ENCODE measurements at regions not wholly inside any gene's neighbourhood (a gene's known extent, or its start where the extent isn't known, plus 50 kb on each side); places are given as distances from the start of the nearest gene placed in this dataset.

- no peak for DNase-seq (ENCODE audit: low read depth)
- H3K4me3 ChIP-seq (ENCODE audit: low read depth, low read length): no peak overlapping the region
- no peak for TF ChIP-seq CTCF (conservative IDR thresholded peaks at IDR 0.05; ENCODE audit: low read depth, low read length)
These were observed 90.8 kb upstream of the RBPJ start for GRCh38 chr4:26229974-26230373.

- DNase-seq (ENCODE audit: low read depth): no peak
- TF ChIP-seq CTCF (conservative IDR thresholded peaks at IDR 0.05; ENCODE audit: low read depth, low read length): no peak
- no peak overlapping the region for H3K4me3 ChIP-seq (ENCODE audit: low read depth, low read length)
These were observed 87.5 kb upstream of the RBPJ start for GRCh38 chr4:26233350-26233749.

- TF ChIP-seq CTCF (conservative IDR thresholded peaks at IDR 0.05; ENCODE audit: low read depth, low read length): peak; percentile 30
- peak; percentile 66 for DNase-seq (ENCODE audit: low read depth)
These were observed 85.3 kb upstream of the RBPJ start for GRCh38 chr4:26235500-26235899.

GRCh38 chr4:26237916-26238315, 82.9 kb upstream of the RBPJ start:
- no peak for TF ChIP-seq CTCF (conservative IDR thresholded peaks at IDR 0.05; ENCODE audit: low read depth, low read length)

More at GRCh38 chr4:26235500-26235899, 85.3 kb upstream of the RBPJ start:
- H3K4me3 ChIP-seq (ENCODE audit: low read depth, low read length): no peak overlapping the region

GRCh38 chr4:26238426-26238777, 82.4 kb upstream of the RBPJ start:
- no peak for DNase-seq (ENCODE audit: low read depth)
- H3K4me3 ChIP-seq (ENCODE audit: low read depth, low read length): no peak overlapping the region
- no peak for TF ChIP-seq CTCF (conservative IDR thresholded peaks at IDR 0.05; ENCODE audit: low read depth, low read length)

More at GRCh38 chr4:26237916-26238315, 82.9 kb upstream of the RBPJ start:
- no peak for DNase-seq (ENCODE audit: low read depth)
- H3K4me3 ChIP-seq (ENCODE audit: low read depth, low read length): no peak overlapping the region

- DNase-seq (ENCODE audit: low read depth): peak; percentile 76
- no peak for TF ChIP-seq CTCF (conservative IDR thresholded peaks at IDR 0.05; ENCODE audit: low read depth, low read length)
- H3K4me3 ChIP-seq (ENCODE audit: low read depth, low read length): no peak overlapping the region
These were observed 81.8 kb upstream of the RBPJ start for GRCh38 chr4:26238778-26239679.

GRCh38 chr4:26239801-26240200, 81.0 kb upstream of the RBPJ start:
- TF ChIP-seq CTCF (conservative IDR thresholded peaks at IDR 0.05; ENCODE audit: low read depth, low read length): no peak

More at GRCh38 chr4:26239801-26240200, 81.0 kb upstream of the RBPJ start:
- DNase-seq (ENCODE audit: low read depth): no peak
- no peak overlapping the region for H3K4me3 ChIP-seq (ENCODE audit: low read depth, low read length)

Data from choroid plexus epithelial cell (primary cell).